ENCODE measurements at regions not wholly inside any gene's neighbourhood (a gene's known extent, or its start where the extent isn't known, plus 50 kb on each side); places are given as distances from the start of the nearest gene placed in this dataset.

GRCh38 chr10:2356670-2357069, 619.3 kb upstream of the ADARB2 start:
- no peak for DNase-seq (ENCODE audit: low spot score)
- in situ Hi-C loops (cut with MboI; ENCODE audit: low pct_unique_long_range_greater_than_20kb, low sequenced_read_pairs, unreplicated experiment): no loop called here
- no peak for TF ChIP-seq CTCF (IDR thresholded peaks at IDR 0.05; ENCODE audit: extremely low read depth, insufficient read depth, missing control alignments)

GRCh38 chr10:2351566-2351965, 614.2 kb upstream of the ADARB2 start:
- in situ Hi-C loops (cut with MboI; ENCODE audit: low pct_unique_long_range_greater_than_20kb, low sequenced_read_pairs, unreplicated experiment): no loop called here
- no peak for TF ChIP-seq CTCF (IDR thresholded peaks at IDR 0.05; ENCODE audit: extremely low read depth, insufficient read depth, missing control alignments)
- DNase-seq (ENCODE audit: low spot score): no peak

- TF ChIP-seq CTCF (IDR thresholded peaks at IDR 0.05; ENCODE audit: extremely low read depth, insufficient read depth, missing control alignments): no peak
- in situ Hi-C loops (cut with MboI; ENCODE audit: low pct_unique_long_range_greater_than_20kb, low sequenced_read_pairs, unreplicated experiment): no loop called here
- DNase-seq (ENCODE audit: low spot score): no peak
Observed at GRCh38 chr10:2342206-2342605, 604.9 kb upstream of the ADARB2 start.

DNA sequence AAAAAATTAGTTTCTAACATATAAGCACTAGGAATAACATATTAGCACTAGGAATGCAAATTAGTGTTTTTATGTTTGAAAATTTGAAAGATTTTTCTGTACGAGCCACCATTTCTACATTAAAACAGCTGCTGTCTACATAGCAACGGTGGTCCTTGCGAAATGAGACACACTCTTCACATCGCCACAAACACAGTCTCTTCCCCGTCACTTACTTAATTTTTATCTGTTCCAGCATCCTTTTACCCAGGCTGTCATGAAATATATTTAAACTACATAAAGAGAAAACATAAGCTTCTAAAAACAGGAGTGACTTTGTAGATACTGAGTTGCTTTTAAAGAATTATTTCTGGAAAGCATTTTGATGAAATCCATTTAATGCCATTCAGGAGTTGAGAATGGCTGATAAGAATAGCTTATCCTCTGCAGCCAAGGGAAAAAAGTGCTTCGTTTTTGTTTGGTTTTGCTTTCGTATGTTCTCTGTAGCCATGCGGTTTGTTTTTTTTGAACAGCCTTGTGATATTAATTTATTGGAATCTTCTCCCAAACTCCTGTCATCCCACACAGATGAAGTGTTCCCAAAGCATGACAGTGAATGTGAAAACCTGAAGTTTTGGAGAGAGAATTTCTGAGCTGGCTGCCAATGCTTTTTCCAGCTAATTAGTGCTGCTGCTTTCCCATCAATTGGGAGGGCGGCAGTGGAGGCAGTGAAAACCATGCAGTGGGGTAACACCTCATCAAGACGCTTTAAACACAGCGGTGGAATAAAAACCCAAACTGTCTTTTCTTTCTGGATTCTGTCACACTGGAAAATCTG, 603.7 kb upstream of the ADARB2 start:
- no peak for TF ChIP-seq CTCF (IDR thresholded peaks at IDR 0.05; ENCODE audit: extremely low read depth, insufficient read depth, missing control alignments)
- in situ Hi-C loops (cut with MboI; ENCODE audit: low pct_unique_long_range_greater_than_20kb, low sequenced_read_pairs, unreplicated experiment): no loop called here
- no peak for DNase-seq (ENCODE audit: low spot score)

GRCh38 chr10:2335626-2336025, 598.3 kb upstream of the ADARB2 start:
- in situ Hi-C loops (cut with MboI; ENCODE audit: low pct_unique_long_range_greater_than_20kb, low sequenced_read_pairs, unreplicated experiment): no loop called here
- no peak for TF ChIP-seq CTCF (IDR thresholded peaks at IDR 0.05; ENCODE audit: extremely low read depth, insufficient read depth, missing control alignments)
- DNase-seq (ENCODE audit: low spot score): no peak

DNA sequence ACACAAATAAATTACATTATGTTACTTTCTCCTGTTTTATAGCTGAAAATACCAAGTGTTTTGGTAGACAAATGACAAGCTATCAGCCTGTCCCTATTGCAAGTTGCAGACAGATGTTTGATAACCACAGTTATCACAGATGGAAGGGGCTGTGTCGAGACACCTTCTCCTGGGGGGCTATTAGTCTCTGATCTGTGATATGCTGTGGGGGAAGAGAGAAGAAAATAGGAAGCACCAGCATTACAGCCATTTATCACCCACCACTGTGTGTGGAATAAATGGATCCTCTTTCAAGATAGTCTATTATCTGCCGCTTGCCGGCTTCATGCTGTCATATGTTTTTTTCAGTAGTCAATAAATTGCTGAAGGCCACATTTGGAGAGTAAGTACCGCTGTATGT, 597.2 kb upstream of the ADARB2 start:
- DNase-seq (ENCODE audit: low spot score): no peak
- in situ Hi-C loops (cut with MboI; ENCODE audit: low pct_unique_long_range_greater_than_20kb, low sequenced_read_pairs, unreplicated experiment): no loop called here
- TF ChIP-seq CTCF (IDR thresholded peaks at IDR 0.05; ENCODE audit: extremely low read depth, insufficient read depth, missing control alignments): no peak

All from GM13977 (cell line).